K562 (cell line): ENCODE measurements at regions not wholly inside any gene's neighbourhood (a gene's known extent, or its start where the extent isn't known, plus 50 kb on each side); places are given as distances from the start of the nearest gene placed in this dataset.

ENCODE experiments used
- CEBPB ChIP-seq: fragments of 450-650 bp; IDR thresholded peaks from 2 replicates; pipeline ENCODE4 v1.6.1; 2016; ENCODE audit warnings: missing genetic modification characterization, missing compliant biosample characterization
- FOXK1 ChIP-seq: sonication (generic); formaldehyde crosslinking; IDR thresholded peaks from 2 replicates; pipeline ENCODE4 v1.8.0; 2022; ENCODE audit warnings: missing genetic modification reagents, mild to moderate bottlenecking, borderline replicate concordance
- HMGXB4 ChIP-seq: sonication (generic); formaldehyde crosslinking; IDR thresholded peaks from 2 replicates; pipeline ENCODE4 v1.8.1; 2023; ENCODE audit warnings: mild to moderate bottlenecking, missing genetic modification reagents
- KDM1A ChIP-seq, 2 experiments: fragments of 450-650 bp; IDR thresholded peaks; 2 replicates each; pipeline ENCODE4 v1.6.1; 2016; ENCODE audit warnings: mild to moderate bottlenecking in 2 of 2
- POLR2AphosphoS2 ChIP-seq: IDR thresholded peaks from 2 replicates; pipeline ENCODE4 v1.6.1; 2012; ENCODE audit warnings: low read length, improper control_type of control experiment
- RAD21 ChIP-seq, 2 experiments: fragments of 250-450 bp in 1 of 2; fragments of 450-650 bp in 1 of 2; sonication (Bioruptor Pico) in 1 of 2; formaldehyde crosslinking in 1 of 2; IDR thresholded peaks in 1 of 2; conservative IDR thresholded peaks in 1 of 2; 2 replicates each; pipeline versions ENCODE4 v1.4.0 to v1.8.0; 2020 to 2022; ENCODE audit warnings: mild to moderate bottlenecking in 2 of 2, moderate library complexity in 1 of 2
- RCOR1 ChIP-seq, 2 experiments: IDR thresholded peaks; 2 replicates each; pipeline ENCODE4 v1.6.1; 2012; ENCODE audit warnings: low read depth in 2 of 2, low read length in 2 of 2, borderline replicate concordance in 1 of 2, improper control_type of control experiment in 1 of 2
- TEAD4 ChIP-seq, 2 experiments: sonication (generic) in 1 of 2; formaldehyde crosslinking in 1 of 2; IDR thresholded peaks; 2 replicates each; pipeline versions ENCODE4 v1.6.1 to v1.8.0; 2012 to 2022; ENCODE audit warnings: borderline replicate concordance in 1 of 2, inconsistent platforms in 1 of 2, low read length in 1 of 2, mild to moderate bottlenecking in 1 of 2, missing genetic modification reagents in 1 of 2
- TRIM24 ChIP-seq, 2 experiments: fragments of 450-650 bp; IDR thresholded peaks; 2 replicates each; pipeline ENCODE4 v1.6.1; 2016
- USF2 ChIP-seq: sonication (generic); formaldehyde crosslinking; IDR thresholded peaks from 2 replicates; pipeline ENCODE4 v1.5.0; 2020; ENCODE audit warnings: missing genetic modification reagents
- TF ChIP-seq, protein P1 (sequence below), 2 experiments: IDR thresholded peaks in 1 of 2; conservative IDR thresholded peaks in 1 of 2; 2 replicates each; pipeline ENCODE4 v1.6.1; 2016; ENCODE audit warnings: low read depth in 2 of 2, mild to moderate bottlenecking in 1 of 2, missing compliant biosample characterization in 1 of 2, missing genetic modification characterization in 1 of 2, moderate library complexity in 1 of 2
- TF ChIP-seq, protein P2 (sequence below), 2 experiments: fragments of 450-650 bp in 1 of 2; sonication (generic) in 1 of 2; formaldehyde crosslinking in 1 of 2; IDR thresholded peaks in 1 of 2; conservative IDR thresholded peaks in 1 of 2; 2 replicates each; pipeline versions ENCODE4 v1.6.1 to v1.8.1; 2016 to 2023; ENCODE audit warnings: mild to moderate bottlenecking in 2 of 2, moderate library complexity in 2 of 2, inconsistent platforms in 1 of 2, missing genetic modification reagents in 1 of 2
- TF ChIP-seq, protein P3 (sequence below), 3 experiments: IDR thresholded peaks in 2 of 3; conservative IDR thresholded peaks in 1 of 3; 2 replicates each; pipeline ENCODE4 v1.5.1; 2011 to 2012; ENCODE audit warnings: low read length in 3 of 3, mild to moderate bottlenecking in 3 of 3, control low read depth in 2 of 3, improper control_type of control experiment in 1 of 3, inconsistent platforms in 1 of 3, low read depth in 1 of 3, mixed read lengths in 1 of 3, moderate library complexity in 1 of 3; ENCODE audit not compliant: insufficient read depth in 2 of 3
- TF ChIP-seq, protein P4 (sequence below), 2 experiments: fragments of 450-650 bp; formaldehyde crosslinking in 1 of 2; IDR thresholded peaks; 2 replicates each; pipeline versions ENCODE4 v1.4.0 to v1.6.1; 2014 to 2020; ENCODE audit warnings: mild to moderate bottlenecking in 2 of 2, borderline replicate concordance in 1 of 2, low read depth in 1 of 2

- TF ChIP-seq RAD21 (CRISPR knock-in tag; conservative IDR thresholded peaks at IDR 0.05 in 1 of 2, IDR thresholded peaks at IDR 0.05 in 1 of 2) = no peak
- TF ChIP-seq TRIM24 (IDR thresholded peaks at IDR 0.05) = no peak
- no peak for TF ChIP-seq RCOR1 (IDR thresholded peaks at IDR 0.05; ENCODE audit: borderline replicate concordance in 1 of 2, low read depth in 2 of 2, low read length in 2 of 2)
- TF ChIP-seq, protein P1, sequence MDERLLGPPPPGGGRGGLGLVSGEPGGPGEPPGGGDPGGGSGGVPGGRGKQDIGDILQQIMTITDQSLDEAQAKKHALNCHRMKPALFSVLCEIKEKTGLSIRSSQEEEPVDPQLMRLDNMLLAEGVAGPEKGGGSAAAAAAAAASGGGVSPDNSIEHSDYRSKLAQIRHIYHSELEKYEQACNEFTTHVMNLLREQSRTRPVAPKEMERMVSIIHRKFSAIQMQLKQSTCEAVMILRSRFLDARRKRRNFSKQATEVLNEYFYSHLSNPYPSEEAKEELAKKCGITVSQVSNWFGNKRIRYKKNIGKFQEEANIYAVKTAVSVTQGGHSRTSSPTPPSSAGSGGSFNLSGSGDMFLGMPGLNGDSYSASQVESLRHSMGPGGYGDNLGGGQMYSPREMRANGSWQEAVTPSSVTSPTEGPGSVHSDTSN (CRISPR knock-in tag; IDR thresholded peaks at IDR 0.05; ENCODE audit: low read depth) = no peak
- TF ChIP-seq, protein P1 (tag; conservative IDR thresholded peaks at IDR 0.05; ENCODE audit: low read depth) = no peak
- no peak for TF ChIP-seq FOXK1 (CRISPR knock-in tag)
- TF ChIP-seq KDM1A (IDR thresholded peaks at IDR 0.05) = no peak
- no peak for TF ChIP-seq TEAD4 (IDR thresholded peaks at IDR 0.05; ENCODE audit: low read length)
- no peak for TF ChIP-seq TEAD4 (CRISPR knock-in tag; IDR thresholded peaks at IDR 0.05; ENCODE audit: borderline replicate concordance)
- TF ChIP-seq USF2 (CRISPR knock-in tag) = no peak
- TF ChIP-seq, protein P2, sequence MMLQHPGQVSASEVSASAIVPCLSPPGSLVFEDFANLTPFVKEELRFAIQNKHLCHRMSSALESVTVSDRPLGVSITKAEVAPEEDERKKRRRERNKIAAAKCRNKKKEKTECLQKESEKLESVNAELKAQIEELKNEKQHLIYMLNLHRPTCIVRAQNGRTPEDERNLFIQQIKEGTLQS (IDR thresholded peaks at IDR 0.05) = no peak
- TF ChIP-seq, protein P2 (CRISPR knock-in tag; conservative IDR thresholded peaks at IDR 0.05) = no peak
- TF ChIP-seq CEBPB = no peak
- TF ChIP-seq, protein P3, sequence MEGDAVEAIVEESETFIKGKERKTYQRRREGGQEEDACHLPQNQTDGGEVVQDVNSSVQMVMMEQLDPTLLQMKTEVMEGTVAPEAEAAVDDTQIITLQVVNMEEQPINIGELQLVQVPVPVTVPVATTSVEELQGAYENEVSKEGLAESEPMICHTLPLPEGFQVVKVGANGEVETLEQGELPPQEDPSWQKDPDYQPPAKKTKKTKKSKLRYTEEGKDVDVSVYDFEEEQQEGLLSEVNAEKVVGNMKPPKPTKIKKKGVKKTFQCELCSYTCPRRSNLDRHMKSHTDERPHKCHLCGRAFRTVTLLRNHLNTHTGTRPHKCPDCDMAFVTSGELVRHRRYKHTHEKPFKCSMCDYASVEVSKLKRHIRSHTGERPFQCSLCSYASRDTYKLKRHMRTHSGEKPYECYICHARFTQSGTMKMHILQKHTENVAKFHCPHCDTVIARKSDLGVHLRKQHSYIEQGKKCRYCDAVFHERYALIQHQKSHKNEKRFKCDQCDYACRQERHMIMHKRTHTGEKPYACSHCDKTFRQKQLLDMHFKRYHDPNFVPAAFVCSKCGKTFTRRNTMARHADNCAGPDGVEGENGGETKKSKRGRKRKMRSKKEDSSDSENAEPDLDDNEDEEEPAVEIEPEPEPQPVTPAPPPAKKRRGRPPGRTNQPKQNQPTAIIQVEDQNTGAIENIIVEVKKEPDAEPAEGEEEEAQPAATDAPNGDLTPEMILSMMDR (IDR thresholded peaks at IDR 0.05 in 2 of 3, conservative IDR thresholded peaks at IDR 0.05 in 1 of 3; ENCODE audit: insufficient read depth in 2 of 3, low read depth in 1 of 3, low read length in 3 of 3) = no peak
- no peak for TF ChIP-seq POLR2AphosphoS2
- no peak for TF ChIP-seq HMGXB4 (CRISPR knock-in tag)
- TF ChIP-seq, protein P4, sequence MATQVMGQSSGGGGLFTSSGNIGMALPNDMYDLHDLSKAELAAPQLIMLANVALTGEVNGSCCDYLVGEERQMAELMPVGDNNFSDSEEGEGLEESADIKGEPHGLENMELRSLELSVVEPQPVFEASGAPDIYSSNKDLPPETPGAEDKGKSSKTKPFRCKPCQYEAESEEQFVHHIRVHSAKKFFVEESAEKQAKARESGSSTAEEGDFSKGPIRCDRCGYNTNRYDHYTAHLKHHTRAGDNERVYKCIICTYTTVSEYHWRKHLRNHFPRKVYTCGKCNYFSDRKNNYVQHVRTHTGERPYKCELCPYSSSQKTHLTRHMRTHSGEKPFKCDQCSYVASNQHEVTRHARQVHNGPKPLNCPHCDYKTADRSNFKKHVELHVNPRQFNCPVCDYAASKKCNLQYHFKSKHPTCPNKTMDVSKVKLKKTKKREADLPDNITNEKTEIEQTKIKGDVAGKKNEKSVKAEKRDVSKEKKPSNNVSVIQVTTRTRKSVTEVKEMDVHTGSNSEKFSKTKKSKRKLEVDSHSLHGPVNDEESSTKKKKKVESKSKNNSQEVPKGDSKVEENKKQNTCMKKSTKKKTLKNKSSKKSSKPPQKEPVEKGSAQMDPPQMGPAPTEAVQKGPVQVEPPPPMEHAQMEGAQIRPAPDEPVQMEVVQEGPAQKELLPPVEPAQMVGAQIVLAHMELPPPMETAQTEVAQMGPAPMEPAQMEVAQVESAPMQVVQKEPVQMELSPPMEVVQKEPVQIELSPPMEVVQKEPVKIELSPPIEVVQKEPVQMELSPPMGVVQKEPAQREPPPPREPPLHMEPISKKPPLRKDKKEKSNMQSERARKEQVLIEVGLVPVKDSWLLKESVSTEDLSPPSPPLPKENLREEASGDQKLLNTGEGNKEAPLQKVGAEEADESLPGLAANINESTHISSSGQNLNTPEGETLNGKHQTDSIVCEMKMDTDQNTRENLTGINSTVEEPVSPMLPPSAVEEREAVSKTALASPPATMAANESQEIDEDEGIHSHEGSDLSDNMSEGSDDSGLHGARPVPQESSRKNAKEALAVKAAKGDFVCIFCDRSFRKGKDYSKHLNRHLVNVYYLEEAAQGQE (IDR thresholded peaks at IDR 0.05; ENCODE audit: borderline replicate concordance) = no peak
- TF ChIP-seq, protein P4 (CRISPR knock-in tag; IDR thresholded peaks at IDR 0.05; ENCODE audit: low read depth) = no peak
Measured at GRCh38 chr5:67680099-67680498, 483.5 kb upstream of the CD180 start.
